ENCODE measurements at regions not wholly inside any gene's neighbourhood (a gene's known extent, or its start where the extent isn't known, plus 50 kb on each side); places are given as distances from the start of the nearest gene placed in this dataset.

- H4K20me1 ChIP-seq (ENCODE audit: control insufficient read depth, insufficient read depth, insufficient read length), result no peaks in the 10 kb centered on the region
- Mint-ChIP-seq H3K4me3 (no peak overlapping the region), H3K9me3 (no peaks in the 10 kb centered on the region), H3K36me3 (ENCODE audit: insufficient read depth in 1 of 3, low read depth in 3 of 3) (no peaks in the 10 kb centered on the region), H3K27me3 (ENCODE audit: low read depth) (no peaks in the 10 kb centered on the region), H3K4me1 (peaks cover 14 to 19% of the 10 kb centered on the region in 2 experiments), H3K27ac (no peak overlapping the region)
- no peak overlapping the region for H3K18ac ChIP-seq (ENCODE audit: insufficient read length, low read depth, low read length)
- 0 out of 2 replicates have a peak, but pooled peaks cover 5% of the 10 kb centered on the region for H3K4me1 ChIP-seq (ENCODE audit: insufficient read depth, low read length)
- H4K5ac ChIP-seq (ENCODE audit: insufficient read length, low read depth, low read length), result no peak overlapping the region
- no peak overlapping the region for H2BK12ac ChIP-seq (ENCODE audit: insufficient read length, low read depth, low read length)
- no peak overlapping the region for H3K14ac ChIP-seq (ENCODE audit: insufficient read depth, low read length)
- no peak overlapping the region for H2BK20ac ChIP-seq (ENCODE audit: low read depth, low read length, poor library complexity, severe bottlenecking)
- H2BK120ac ChIP-seq (ENCODE audit: low read depth, low read length, poor library complexity, severe bottlenecking), result no peak overlapping the region
- no peaks in the 10 kb centered on the region for H3K23me2 ChIP-seq (ENCODE audit: insufficient read length, low read depth, low read length, poor library complexity, severe bottlenecking)
- no peak overlapping the region for H3K4me2 ChIP-seq (ENCODE audit: insufficient read depth, insufficient read length, low read length)
- H3K4ac ChIP-seq (ENCODE audit: low read depth, low read length), result no peak overlapping the region
- H2AK5ac ChIP-seq (ENCODE audit: insufficient read length, low read length), result no peak overlapping the region
- no peak overlapping the region for H4K91ac ChIP-seq (ENCODE audit: insufficient read length, low read depth, low read length)
- DNase-seq, result no peak
- H3K79me1 ChIP-seq (ENCODE audit: insufficient read depth, low read depth, low read length, poor library complexity, severe bottlenecking), result no peaks in the 10 kb centered on the region
- H2BK15ac ChIP-seq (ENCODE audit: low read depth, low read length), result no peak overlapping the region
- TF ChIP-seq, protein P1, sequence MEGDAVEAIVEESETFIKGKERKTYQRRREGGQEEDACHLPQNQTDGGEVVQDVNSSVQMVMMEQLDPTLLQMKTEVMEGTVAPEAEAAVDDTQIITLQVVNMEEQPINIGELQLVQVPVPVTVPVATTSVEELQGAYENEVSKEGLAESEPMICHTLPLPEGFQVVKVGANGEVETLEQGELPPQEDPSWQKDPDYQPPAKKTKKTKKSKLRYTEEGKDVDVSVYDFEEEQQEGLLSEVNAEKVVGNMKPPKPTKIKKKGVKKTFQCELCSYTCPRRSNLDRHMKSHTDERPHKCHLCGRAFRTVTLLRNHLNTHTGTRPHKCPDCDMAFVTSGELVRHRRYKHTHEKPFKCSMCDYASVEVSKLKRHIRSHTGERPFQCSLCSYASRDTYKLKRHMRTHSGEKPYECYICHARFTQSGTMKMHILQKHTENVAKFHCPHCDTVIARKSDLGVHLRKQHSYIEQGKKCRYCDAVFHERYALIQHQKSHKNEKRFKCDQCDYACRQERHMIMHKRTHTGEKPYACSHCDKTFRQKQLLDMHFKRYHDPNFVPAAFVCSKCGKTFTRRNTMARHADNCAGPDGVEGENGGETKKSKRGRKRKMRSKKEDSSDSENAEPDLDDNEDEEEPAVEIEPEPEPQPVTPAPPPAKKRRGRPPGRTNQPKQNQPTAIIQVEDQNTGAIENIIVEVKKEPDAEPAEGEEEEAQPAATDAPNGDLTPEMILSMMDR (conservative IDR thresholded peaks at IDR 0.05), result no peak
- no peak overlapping the region for H4K8ac ChIP-seq (replicated peaks; ENCODE audit: insufficient read length, low read depth, low read length)
- H2AFZ ChIP-seq (ENCODE audit: low read length), result no peak overlapping the region
- no peaks in the 10 kb centered on the region for H3K27me3 ChIP-seq (ENCODE audit: insufficient read depth, low read length)
- no peaks in the 10 kb centered on the region for H3K79me2 ChIP-seq (ENCODE audit: insufficient read depth, low read length)
- H3K23ac ChIP-seq (ENCODE audit: insufficient read length, low read depth, low read length), result no peak overlapping the region
- WGBS (ENCODE audit: extremely low coverage, insufficient read length, low lambda C conversion rate), result no CpG with 5 or more reads among the region's 1 CpG
- no peak overlapping the region for H3K56ac ChIP-seq (ENCODE audit: insufficient read length, low read depth, low read length)
- no peak overlapping the region for H3K9ac ChIP-seq (ENCODE audit: extremely low read depth, insufficient read length, low read length)
- H3K27ac ChIP-seq (ENCODE audit: insufficient read length, low read depth, low read length), result no peak overlapping the region
- no peak overlapping the region for H2BK5ac ChIP-seq (ENCODE audit: insufficient read length, low read length)
- H3K9me3 ChIP-seq (ENCODE audit: control insufficient read depth, low read depth, low read length), result no peaks in the 10 kb centered on the region
- H3T11ph ChIP-seq (ENCODE audit: low read length), result no peak overlapping the region
These were observed 292.4 kb downstream of the PLPP3 start for GRCh38 chr1:56286956-56287355.

Measured in H9 (cell line).